D341Med (cell line): ENCODE measurements at regions not wholly inside any gene's neighbourhood (a gene's known extent, or its start where the extent isn't known, plus 50 kb on each side); places are given as distances from the start of the nearest gene placed in this dataset.
"Not testable (repeated sequence)": the region's sequence is repeated elsewhere in the genome, so short reads cannot be mapped to it uniquely, and the experiment has no call there.

Source experiments
- DNase-seq: peaks from one replicate; pipeline ENCODE4 v3.0.0; 2012; ENCODE audit warnings: low spot score

GRCh38 chr10:81444242-81444929, 430.6 kb upstream of the NRG3 start:
- peak; percentile 3 for DNase-seq

GRCh38 chr10:81450651-81451050, 424.3 kb upstream of the NRG3 start:
- no peak for DNase-seq

GRCh38 chr10:81472927-81473470, 402.0 kb upstream of the NRG3 start:
- DNase-seq: no peak

GRCh38 chr10:81473755-81474154, 401.2 kb upstream of the NRG3 start:
- DNase-seq: no peak

- no peak for DNase-seq
Measured at GRCh38 chr10:81479316-81479715, 395.7 kb upstream of the NRG3 start.

GRCh38 chr10:81496626-81497025, 378.4 kb upstream of the NRG3 start:
- no peak for DNase-seq

- no peak for DNase-seq
Measured at GRCh38 chr10:81498011-81498551, 376.9 kb upstream of the NRG3 start.

GRCh38 chr10:81502677-81503359, 372.2 kb upstream of the NRG3 start:
- DNase-seq: no peak

- not testable (repeated sequence) for DNase-seq
Measured at GRCh38 chr10:81505777-81506176, 369.2 kb upstream of the NRG3 start.

- no peak for DNase-seq
Measured at GRCh38 chr10:81514811-81515210, 360.2 kb upstream of the NRG3 start.

- DNase-seq: no peak
Measured at GRCh38 chr10:81520688-81521087, 354.3 kb upstream of the NRG3 start.

GRCh38 chr10:81524467-81524866, 350.5 kb upstream of the NRG3 start:
- DNase-seq: no peak

- DNase-seq: no peak
Measured at GRCh38 chr10:81532403-81532802, 342.6 kb upstream of the NRG3 start.

GRCh38 chr10:81534991-81535390, 340.0 kb upstream of the NRG3 start:
- DNase-seq: no peak

GRCh38 chr10:81541517-81541916, 333.5 kb upstream of the NRG3 start:
- no peak for DNase-seq

- DNase-seq: no peak
Measured at GRCh38 chr10:81546243-81546642, 328.8 kb upstream of the NRG3 start.

GRCh38 chr10:81548160-81548559, 326.8 kb upstream of the NRG3 start:
- peak; percentile 56 for DNase-seq

- DNase-seq: no peak
Measured at GRCh38 chr10:81564143-81564542, 310.9 kb upstream of the NRG3 start.

GRCh38 chr10:81569488-81569887, 305.5 kb upstream of the NRG3 start:
- no peak for DNase-seq

- DNase-seq: no peak
Measured at GRCh38 chr10:81570349-81570748, 304.6 kb upstream of the NRG3 start.

- no peak for DNase-seq
Measured at GRCh38 chr10:81570878-81571794, 303.9 kb upstream of the NRG3 start.

GRCh38 chr10:81575036-81575435, 300.0 kb upstream of the NRG3 start:
- DNase-seq: no peak
